Left lung (tissue), 4 donors: ENCODE measurements at regions not wholly inside any gene's neighbourhood (a gene's known extent, or its start where the extent isn't known, plus 50 kb on each side); places are given as distances from the start of the nearest gene placed in this dataset.

ENCODE experiments used
- ATAC-seq: fragments of 200-7000 bp; cut with Tn5 transposase; one replicate; pipeline ENCODE4 v1.9.1; 2020; ENCODE audit warnings: moderate library complexity
- DNase-seq, 4 donors: peaks; one replicate each; pipeline ENCODE4 v3.0.0-alpha.2; 2013 to 2020
- H3K27ac ChIP-seq, 2 donors: fragments of 200-600 bp; sonication (generic) in 1 of 2; one replicate each; pipeline versions ENCODE4 v1.5.0 to v1.8.0; 2020 to 2021
- H3K27me3 ChIP-seq, 2 donors: fragments of 200-600 bp; sonication (generic) in 1 of 2; one replicate each; pipeline versions ENCODE4 v1.5.0 to v1.8.0; 2020 to 2021
- H3K36me3 ChIP-seq, 2 donors: fragments of 200-600 bp; sonication (generic) in 1 of 2; one replicate each; pipeline versions ENCODE4 v1.5.0 to v1.8.0; 2020 to 2021
- H3K4me1 ChIP-seq, 2 donors: fragments of 200-600 bp; one replicate each; pipeline ENCODE4 v1.8.0; 2021
- H3K4me3 ChIP-seq, 2 donors: fragments of 200-600 bp; sonication (generic) in 1 of 2; one replicate each; pipeline versions ENCODE4 v1.5.0 to v1.8.0; 2020 to 2021; ENCODE audit warnings: mild to moderate bottlenecking in 1 of 2
- H3K9me3 ChIP-seq, 2 donors: fragments of 200-600 bp; sonication (generic) in 1 of 2; one replicate each; pipeline versions ENCODE4 v1.5.0 to v1.8.0; 2020 to 2021
- CTCF ChIP-seq, 2 donors: fragments of 200-600 bp; sonication (generic) in 1 of 2; IDR thresholded peaks; one replicate each; pipeline versions ENCODE4 v1.5.0 to v1.8.0; 2021; ENCODE audit warnings: antibody characterized with exemption in 2 of 2
- intact Hi-C, 2 donors: fragments of 100-400 bp; cut with DNase I; formaldehyde crosslinking; loops; one replicate each; pipeline versions ENCODE4 v1.11.2 to v1.14.2; 2022
- donor health status: DM: no; HTN: yes; CAD: no.
- donor health status: DM: no; HTN: no; CAD: no.

DNA sequence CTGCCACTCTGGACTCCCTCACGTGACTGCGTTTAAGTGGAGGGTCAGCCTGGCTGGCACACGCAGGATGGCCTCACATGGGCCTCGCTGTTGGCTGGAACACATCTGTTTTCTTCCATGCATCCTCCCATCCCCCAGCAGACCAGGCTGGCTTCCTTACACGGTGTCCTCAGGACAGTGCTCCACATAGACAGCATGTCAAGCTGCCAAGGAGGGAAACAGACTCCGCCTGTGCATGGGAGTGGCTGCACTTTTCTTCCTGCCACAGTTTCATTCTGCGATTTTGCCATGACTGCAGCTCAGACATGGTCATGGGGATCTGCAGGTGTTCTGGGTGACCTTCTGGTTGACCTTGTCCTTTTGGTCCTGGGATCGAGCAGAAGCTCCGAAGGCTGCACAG lies 344.2 kb downstream of the SHANK2 start:
- Histone ChIP-seq H3K36me3 (no peaks in the 10 kb centered on the region), H3K9me3 (no peaks in the 10 kb centered on the region), H3K4me1 (no peaks in the 10 kb centered on the region), H3K27ac (no peak overlapping the region), H3K27me3 (peaks cover 0 to 4% of the 10 kb centered on the region in 2 donors), H3K4me3 (no peak overlapping the region)
- intact Hi-C loops, result no loop called here
- no peak for DNase-seq
- TF ChIP-seq CTCF (IDR thresholded peaks at IDR 0.05), result no peak
- no peak for ATAC-seq

- H3K27me3 ChIP-seq, result peaks cover 0 to 9% of the 10 kb centered on the region in 2 donors
- no peaks in the 10 kb centered on the region for H3K36me3 ChIP-seq
- H3K27ac ChIP-seq, result no peak overlapping the region
- ATAC-seq, result no peak
- no peaks in the 10 kb centered on the region for H3K9me3 ChIP-seq
- no peaks in the 10 kb centered on the region for H3K4me1 ChIP-seq
- intact Hi-C loops, result no loop called here
- H3K4me3 ChIP-seq, result no peak overlapping the region
- TF ChIP-seq CTCF (IDR thresholded peaks at IDR 0.05), result no peak
- no peak for DNase-seq
Measured at GRCh38 chr11:70910835-70911234, 341.5 kb downstream of the SHANK2 start.

DNA sequence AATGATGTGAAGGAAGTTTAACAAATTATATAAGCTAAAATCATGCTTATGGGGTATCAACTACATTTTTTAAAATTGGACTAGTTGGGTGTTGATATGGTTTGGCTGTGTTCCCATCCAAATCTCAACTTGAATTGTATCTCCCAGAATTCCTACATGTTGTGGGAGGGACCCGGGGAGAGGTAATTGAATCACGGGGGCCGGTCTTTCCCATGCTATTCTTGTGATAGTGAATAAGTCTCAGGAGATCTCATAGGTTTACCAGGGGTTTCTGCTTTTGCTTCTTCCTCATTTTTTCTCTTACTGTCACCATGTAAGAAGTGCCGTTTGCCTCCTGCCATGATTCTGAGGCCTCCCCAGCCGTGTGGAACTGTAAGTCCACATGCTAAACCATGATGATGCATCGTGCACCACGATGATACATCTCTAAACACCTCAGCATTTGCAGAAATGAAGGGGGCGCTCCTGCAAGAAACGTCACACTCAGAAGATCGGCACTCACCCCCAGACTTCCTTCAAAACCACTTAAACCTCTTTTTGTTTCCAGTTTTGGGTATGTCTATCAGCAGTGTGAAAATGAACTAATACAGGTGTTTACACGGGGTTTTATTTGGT lies 340.0 kb downstream of the SHANK2 start:
- DNase-seq (no peak), ATAC-seq (no peak)
- TF ChIP-seq CTCF (IDR thresholded peaks at IDR 0.05), result no peak
- no peaks in the 10 kb centered on the region for H3K36me3 ChIP-seq
- intact Hi-C loops, result no loop called here
- H3K9me3 ChIP-seq, result no peaks in the 10 kb centered on the region
- no peak overlapping the region for H3K27ac ChIP-seq
- peaks cover 0 to 9% of the 10 kb centered on the region in 2 donors for H3K27me3 ChIP-seq
- H3K4me1 ChIP-seq, result no peaks in the 10 kb centered on the region
- H3K4me3 ChIP-seq, result no peak overlapping the region

DNA sequence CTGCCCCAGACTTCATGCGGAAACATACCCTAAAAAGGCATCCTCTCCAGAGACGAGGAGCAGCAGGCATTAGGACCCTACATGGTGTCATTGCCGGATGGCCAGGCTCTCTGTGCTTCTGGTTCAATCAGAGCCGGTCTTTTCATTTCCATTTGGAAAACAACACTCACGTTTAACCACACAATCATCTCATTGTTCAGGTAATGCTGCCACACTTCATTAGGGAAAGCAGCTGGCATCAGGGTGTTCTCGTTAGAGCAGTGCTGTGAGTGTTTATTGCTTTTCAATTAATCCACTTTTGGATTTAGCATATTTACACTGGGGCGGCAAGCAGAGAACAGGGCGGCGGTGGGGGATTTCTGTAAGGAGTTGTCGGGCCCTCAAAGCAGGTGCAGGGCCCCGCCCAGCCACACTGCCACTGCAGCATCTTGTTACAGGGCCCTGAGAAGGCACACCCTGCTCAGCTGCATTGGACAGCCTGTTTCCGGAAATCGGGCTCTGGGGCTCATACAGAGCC lies 338.6 kb downstream of the SHANK2 start:
- DNase-seq, result peak in 2 of 4 donors; percentile 21 to 38
- peak; percentile 98 for ATAC-seq

GRCh38 chr11:70914496-70914895 lies 337.9 kb downstream of the SHANK2 start:
- H3K36me3 ChIP-seq, result no peaks in the 10 kb centered on the region
- peak; percentile 24 for ATAC-seq
- H3K27me3 ChIP-seq, result peaks cover 0 to 9% of the 10 kb centered on the region in 2 donors
- H3K27ac ChIP-seq, result no peak overlapping the region
- H3K9me3 ChIP-seq, result no peaks in the 10 kb centered on the region
- no peak overlapping the region for H3K4me3 ChIP-seq
- intact Hi-C loops, result no loop called here
- DNase-seq, result no peak
- no peaks in the 10 kb centered on the region for H3K4me1 ChIP-seq
- TF ChIP-seq CTCF (IDR thresholded peaks at IDR 0.05), result no peak

More for the DNA sequence above, 338.6 kb downstream of the SHANK2 start:
- intact Hi-C loops, result no loop called here
- peaks cover 0 to 9% of the 10 kb centered on the region in 2 donors for H3K27me3 ChIP-seq
- no peaks in the 10 kb centered on the region for H3K4me1 ChIP-seq
- no peak overlapping the region for H3K4me3 ChIP-seq
- no peak overlapping the region for H3K27ac ChIP-seq
- H3K9me3 ChIP-seq, result no peaks in the 10 kb centered on the region
- no peaks in the 10 kb centered on the region for H3K36me3 ChIP-seq
- TF ChIP-seq CTCF (IDR thresholded peaks at IDR 0.05), result no peak
